CD4-positive, alpha-beta T cell treated with Interleukin-2 at 100 ng/mL for 4 hours (primary cell): ENCODE measurements at regions not wholly inside any gene's neighbourhood (a gene's known extent, or its start where the extent isn't known, plus 50 kb on each side); places are given as distances from the start of the nearest gene placed in this dataset.
"Not testable (repeated sequence)": the region's sequence is repeated elsewhere in the genome, so short reads cannot be mapped to it uniquely, and the experiment has no call there.

ENCODE experiments used
- DNase-seq: peaks from one replicate; pipeline ENCODE4 v3.0.0-alpha.2; 2020; ENCODE audit warnings: low spot score

- DNase-seq, result no peak
Measured at GRCh38 chr13:59360108-59360507, 803.6 kb downstream of the DIAPH3 start.

- no peak for DNase-seq
Measured at GRCh38 chr13:59360916-59361315, 802.8 kb downstream of the DIAPH3 start.

GRCh38 chr13:59363313-59363712 lies 800.4 kb downstream of the DIAPH3 start:
- DNase-seq, result no peak

GRCh38 chr13:59363947-59364346 lies 799.8 kb downstream of the DIAPH3 start:
- DNase-seq, result no peak

GRCh38 chr13:59364641-59365085 lies 799.1 kb downstream of the DIAPH3 start:
- DNase-seq, result no peak

- DNase-seq, result no peak
Measured at GRCh38 chr13:59367467-59367866, 796.3 kb downstream of the DIAPH3 start.

GRCh38 chr13:59367904-59368303 lies 795.8 kb downstream of the DIAPH3 start:
- no peak for DNase-seq

- no peak for DNase-seq
Measured at GRCh38 chr13:59368693-59369092, 795.0 kb downstream of the DIAPH3 start.

GRCh38 chr13:59371229-59371628 lies 792.5 kb downstream of the DIAPH3 start:
- DNase-seq, result no peak

GRCh38 chr13:59373341-59373740 lies 790.4 kb downstream of the DIAPH3 start:
- DNase-seq, result no peak

- DNase-seq, result no peak
Measured at GRCh38 chr13:59374691-59375090, 789.0 kb downstream of the DIAPH3 start.

GRCh38 chr13:59384154-59384553 lies 779.6 kb downstream of the DIAPH3 start:
- no peak for DNase-seq

GRCh38 chr13:59391696-59392095 lies 772.0 kb downstream of the DIAPH3 start:
- DNase-seq, result peak; percentile 71

- no peak for DNase-seq
Measured at GRCh38 chr13:59392328-59392727, 771.4 kb downstream of the DIAPH3 start.

- no peak for DNase-seq
Measured at GRCh38 chr13:59394496-59394895, 769.2 kb downstream of the DIAPH3 start.

- no peak for DNase-seq
Measured at GRCh38 chr13:59398127-59398526, 765.6 kb downstream of the DIAPH3 start.

GRCh38 chr13:59398661-59399060 lies 765.1 kb downstream of the DIAPH3 start:
- DNase-seq, result no peak

GRCh38 chr13:59399513-59399912 lies 764.2 kb downstream of the DIAPH3 start:
- DNase-seq, result no peak

GRCh38 chr13:59404331-59404730 lies 759.4 kb downstream of the DIAPH3 start:
- no peak for DNase-seq

GRCh38 chr13:59407251-59407650 lies 756.5 kb downstream of the DIAPH3 start:
- not testable (repeated sequence) for DNase-seq

GRCh38 chr13:59408738-59409137 lies 755.0 kb downstream of the DIAPH3 start:
- no peak for DNase-seq

- no peak for DNase-seq
Measured at GRCh38 chr13:59409211-59409610, 754.5 kb downstream of the DIAPH3 start.

GRCh38 chr13:59409634-59410200 lies 754.0 kb downstream of the DIAPH3 start:
- no peak for DNase-seq

GRCh38 chr13:59413126-59413525 lies 750.6 kb downstream of the DIAPH3 start:
- no peak for DNase-seq

GRCh38 chr13:59414006-59414405 lies 749.7 kb downstream of the DIAPH3 start:
- DNase-seq, result no peak
